SK-N-SH (cell line): ENCODE measurements at regions not wholly inside any gene's neighbourhood (a gene's known extent, or its start where the extent isn't known, plus 50 kb on each side); places are given as distances from the start of the nearest gene placed in this dataset.

Experiments
- CTCF ChIA-PET: fragments of 300-600, 350-600 bp; formaldehyde crosslinking; extraction: SDS; loops from one replicate; lab custom pipeline; 2021; lab: Yijun Ruan, JAX
- POLR2A ChIA-PET: fragments of 350-600 bp; sonication (Branson Sonifier 250); formaldehyde crosslinking; extraction: SDS; loops from one replicate; lab custom pipeline; 2020; ENCODE audit warnings: antibody characterized with exemption, inconsistent platforms; lab: Yijun Ruan, JAX
- DNase-seq: peaks from one replicate; pipeline ENCODE4 v3.0.0; 2012
- H2AFZ ChIP-seq: fragments of 200-600 bp; sonication (generic); 2 replicates; pipeline ENCODE4 v1.8.1; 2016; ENCODE audit warnings: antibody characterized with exemption, mild to moderate bottlenecking, low read depth
- H3F3A ChIP-seq: fragments of 200-600 bp; sonication (generic); replicated peaks from 2 replicates; pipeline ENCODE3; 2016; ENCODE audit warnings: antibody characterized with exemption, mild to moderate bottlenecking; ENCODE audit not compliant: insufficient read depth
- H3K27ac ChIP-seq, 2 experiments: fragments of 200-500 bp in 1 of 2; fragments of 200-600 bp in 1 of 2; sonication (Bioruptor generic) in 1 of 2; sonication (generic), shearing (Covaris generic) in 1 of 2; 2 replicates each; pipeline versions ENCODE4 v1.5.1 to v1.6.1; 2014 to 2016; ENCODE audit warnings: low read depth in 2 of 2, inconsistent platforms in 1 of 2, low read length in 1 of 2, mild to moderate bottlenecking in 1 of 2, mixed read lengths in 1 of 2
- H3K27me3 ChIP-seq: fragments of 200-600 bp; sonication (generic), shearing (Covaris generic); 2 replicates; pipeline ENCODE4 v1.6.1; 2016; ENCODE audit warnings: mixed run types; ENCODE audit not compliant: insufficient read depth
- H3K36me3 ChIP-seq, 2 experiments: fragments of 200-500 bp in 1 of 2; fragments of 200-600 bp in 1 of 2; sonication (Bioruptor generic) in 1 of 2; sonication (generic) in 1 of 2; replicated peaks in 1 of 2; 2 replicates each; pipeline versions ENCODE3 to v1.5.1; 2014 to 2016; ENCODE audit warnings: low read length in 1 of 2, mild to moderate bottlenecking in 1 of 2; ENCODE audit not compliant: insufficient read depth in 2 of 2, control insufficient read depth in 1 of 2
- H3K4me1 ChIP-seq, 2 experiments: fragments of 200-500 bp in 1 of 2; fragments of 200-600 bp in 1 of 2; sonication (Bioruptor generic) in 1 of 2; sonication (generic), shearing (Covaris generic) in 1 of 2; 2 replicates each; pipeline versions ENCODE4 v1.5.1 to v1.6.1; 2014 to 2016; ENCODE audit warnings: low read depth in 1 of 2, low read length in 1 of 2, mixed run types in 1 of 2; ENCODE audit not compliant: insufficient read depth in 2 of 2, control insufficient read depth in 1 of 2
- H3K4me2 ChIP-seq: fragments of 200-600 bp; sonication (generic), shearing (Covaris generic); 2 replicates; pipeline ENCODE4 v1.6.1; 2017; ENCODE audit warnings: mixed run types
- H3K4me3 ChIP-seq, 2 experiments: fragments of 200-500 bp in 1 of 2; fragments of 200-600 bp in 1 of 2; sonication (Bioruptor generic) in 1 of 2; sonication (generic), shearing (Covaris generic) in 1 of 2; 2 replicates each; pipeline versions ENCODE4 v1.5.1 to v1.8.1; 2014 to 2016; ENCODE audit warnings: low read depth in 2 of 2, inconsistent platforms in 1 of 2, low read length in 1 of 2, mild to moderate bottlenecking in 1 of 2, mixed read lengths in 1 of 2, moderate library complexity in 1 of 2
- H3K79me2 ChIP-seq: fragments of 200-600 bp; sonication (generic); 2 replicates; pipeline ENCODE4 v1.8.1; 2017; ENCODE audit warnings: mild to moderate bottlenecking; ENCODE audit not compliant: insufficient read depth
- H3K9ac ChIP-seq: fragments of 200-600 bp; sonication (generic); 2 replicates; pipeline ENCODE4 v1.6.1; 2017; ENCODE audit warnings: mixed run types
- H3K9me2 ChIP-seq: fragments of 200-600 bp; sonication (generic); 2 replicates; pipeline ENCODE4 v1.6.1; 2017; ENCODE audit warnings: mixed run types
- H3K9me3 ChIP-seq: fragments of 200-600 bp; sonication (generic); 2 replicates; pipeline ENCODE4 v1.6.1; 2017; ENCODE audit warnings: mixed run types, mild to moderate bottlenecking, moderate library complexity
- H4K20me1 ChIP-seq: fragments of 200-600 bp; sonication (generic); 2 replicates; pipeline ENCODE4 v1.6.1; 2017; ENCODE audit warnings: mild to moderate bottlenecking, mixed run types; ENCODE audit not compliant: insufficient read depth
- CHD2 ChIP-seq: fragments of 150-350 bp; IDR thresholded peaks from 2 replicates; pipeline ENCODE4 v1.6.1; 2018; ENCODE audit warnings: low read length; ENCODE audit not compliant: partially characterized antibody
- ELF1 ChIP-seq: IDR thresholded peaks from 2 replicates; pipeline ENCODE4 v1.4.0; 2012
- EP300 ChIP-seq, 2 experiments: IDR thresholded peaks; 2 replicates each; pipeline versions ENCODE4 v1.4.0 to v1.6.1; 2012; ENCODE audit warnings: borderline replicate concordance in 1 of 2, low read depth in 1 of 2, low read length in 1 of 2
- FOSL2 ChIP-seq: IDR thresholded peaks from 2 replicates; pipeline ENCODE4 v1.4.0; 2012; ENCODE audit warnings: low read depth, mild to moderate bottlenecking, moderate library complexity, borderline replicate concordance
- FOXM1 ChIP-seq: IDR thresholded peaks from 2 replicates; pipeline ENCODE4 v1.4.0; 2012; ENCODE audit warnings: low read depth, mild to moderate bottlenecking
- GATA2 ChIP-seq: sonication (generic); formaldehyde crosslinking; IDR thresholded peaks from 2 replicates; pipeline ENCODE4 v1.5.0; 2020; ENCODE audit warnings: mild to moderate bottlenecking, missing genetic modification reagents
- JUND ChIP-seq: IDR thresholded peaks from 2 replicates; pipeline ENCODE4 v1.4.0; 2012
- MEF2A ChIP-seq: IDR thresholded peaks from 2 replicates; pipeline ENCODE4 v1.4.0; 2012; ENCODE audit warnings: low read depth, borderline replicate concordance
- NFIC ChIP-seq: IDR thresholded peaks from 2 replicates; pipeline ENCODE4 v1.4.0; 2012; ENCODE audit warnings: borderline replicate concordance
- REST ChIP-seq: IDR thresholded peaks from 2 replicates; pipeline ENCODE4 v1.6.1; 2012; ENCODE audit warnings: mild to moderate bottlenecking, low read depth, low read length, moderate library complexity
- RFX5 ChIP-seq: IDR thresholded peaks from 2 replicates; pipeline ENCODE4 v1.6.1; 2012; ENCODE audit warnings: mild to moderate bottlenecking, improper control_type of control experiment, low read length
- RXRA ChIP-seq: IDR thresholded peaks from 2 replicates; pipeline ENCODE4 v1.4.0; 2012; ENCODE audit warnings: low read depth, mild to moderate bottlenecking, borderline replicate concordance
- SIN3A ChIP-seq: IDR thresholded peaks from 2 replicates; pipeline ENCODE4 v1.6.1; 2012; ENCODE audit warnings: low read depth, mild to moderate bottlenecking, low read length, moderate library complexity, borderline replicate concordance
- TAF1 ChIP-seq: IDR thresholded peaks from 2 replicates; pipeline ENCODE4 v1.6.1; 2012; ENCODE audit warnings: low read depth, mild to moderate bottlenecking, low read length, moderate library complexity, borderline replicate concordance
- TEAD4 ChIP-seq: IDR thresholded peaks from 2 replicates; pipeline ENCODE4 v1.4.0; 2012; ENCODE audit warnings: mild to moderate bottlenecking, borderline replicate concordance; ENCODE audit not compliant: insufficient read depth
- WGBS: methylation state at CpG from one replicate; pipeline ENCODE4 v1.1.6; 2017; ENCODE audit warnings: low lambda C conversion rate; 5-methylcytosine and 5-hydroxymethylcytosine counted together
- TF ChIP-seq, protein P1 (sequence below): IDR thresholded peaks from 2 replicates; pipeline ENCODE4 v1.4.0; 2012; ENCODE audit warnings: low read depth
- TF ChIP-seq, protein P2 (sequence below): fragments of 150-350 bp; IDR thresholded peaks from 2 replicates; pipeline ENCODE4 v1.6.1; 2017; ENCODE audit warnings: antibody characterized with exemption, low read length, low read depth, borderline replicate concordance
- TF ChIP-seq, protein P3 (sequence below): fragments of 200-600 bp; sonication (generic); IDR thresholded peaks from 2 replicates; pipeline ENCODE4 v1.6.1; 2017; ENCODE audit warnings: antibody characterized with exemption, mild to moderate bottlenecking, moderate library complexity
- TF ChIP-seq, protein P4 (sequence below): IDR thresholded peaks from 2 replicates; pipeline ENCODE4 v1.4.0; 2012; ENCODE audit warnings: low read depth, borderline replicate concordance

GRCh38 chr2:120485096-120485495 lies 139.2 kb downstream of the INHBB start:
- no peak overlapping the region for H3K9ac ChIP-seq
- no peaks in the 10 kb centered on the region for H3K9me2 ChIP-seq
- no peaks in the 10 kb centered on the region; the same call in 1 of the 2 replicates for H3K27me3 ChIP-seq
- H3F3A ChIP-seq = no peaks in the 10 kb centered on the region
- H2AFZ ChIP-seq = no peak overlapping the region
- DNase-seq = no peak
- H3K4me3 ChIP-seq = no peak overlapping the region
- H3K79me2 ChIP-seq = no peaks in the 10 kb centered on the region
- H3K27ac ChIP-seq = no peak overlapping the region
- H4K20me1 ChIP-seq = no peaks in the 10 kb centered on the region
- TF ChIP-seq TEAD4 (no peak), SIN3A (no peak), CHD2 (no peak), FOSL2 (no peak), FOXM1 (no peak), JUND (no peak), TAF1 (no peak), NFIC (no peak), GATA2 (CRISPR knock-in tag) (no peak), EP300 (IDR thresholded peaks at IDR 0.05; ENCODE audit: borderline replicate concordance in 1 of 2, low read depth in 1 of 2, low read length in 1 of 2) (no peak), ELF1 (no peak), RXRA (no peak)
- TF ChIP-seq, protein P1, sequence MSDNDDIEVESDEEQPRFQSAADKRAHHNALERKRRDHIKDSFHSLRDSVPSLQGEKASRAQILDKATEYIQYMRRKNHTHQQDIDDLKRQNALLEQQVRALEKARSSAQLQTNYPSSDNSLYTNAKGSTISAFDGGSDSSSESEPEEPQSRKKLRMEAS = no peak
- TF ChIP-seq, protein P2, sequence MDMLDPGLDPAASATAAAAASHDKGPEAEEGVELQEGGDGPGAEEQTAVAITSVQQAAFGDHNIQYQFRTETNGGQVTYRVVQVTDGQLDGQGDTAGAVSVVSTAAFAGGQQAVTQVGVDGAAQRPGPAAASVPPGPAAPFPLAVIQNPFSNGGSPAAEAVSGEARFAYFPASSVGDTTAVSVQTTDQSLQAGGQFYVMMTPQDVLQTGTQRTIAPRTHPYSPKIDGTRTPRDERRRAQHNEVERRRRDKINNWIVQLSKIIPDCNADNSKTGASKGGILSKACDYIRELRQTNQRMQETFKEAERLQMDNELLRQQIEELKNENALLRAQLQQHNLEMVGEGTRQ = no peak
- H3K4me2 ChIP-seq = no peak overlapping the region
- no peaks in the 10 kb centered on the region for H3K9me3 ChIP-seq
- 31% methylated on average over 4 of the region's 7 CpGs for WGBS
- no peaks in the 10 kb centered on the region for H3K36me3 ChIP-seq
- CTCF ChIA-PET = interaction anchor here (0.9 kb wide), 1 partner anchor 196 kb away, joined by 3 read pairs; no protein-coding TSS in a partner anchor
- H3K4me1 ChIP-seq = no peaks in the 10 kb centered on the region
- POLR2A ChIA-PET = no interaction called here

GRCh38 chr2:120486441-120486840 lies 140.5 kb downstream of the INHBB start:
- no peaks in the 10 kb centered on the region for H4K20me1 ChIP-seq
- ChIA-PET CTCF (no interaction called here), POLR2A (no interaction called here)
- H3K79me2 ChIP-seq = no peaks in the 10 kb centered on the region
- no peaks in the 10 kb centered on the region for H3F3A ChIP-seq
- H3K27ac ChIP-seq = no peak overlapping the region
- no peak overlapping the region for H3K4me2 ChIP-seq
- H3K36me3 ChIP-seq = no peaks in the 10 kb centered on the region
- no peaks in the 10 kb centered on the region for H3K9me2 ChIP-seq
- H3K9ac ChIP-seq = no peak overlapping the region
- no peak overlapping the region for H2AFZ ChIP-seq
- H3K9me3 ChIP-seq = no peaks in the 10 kb centered on the region
- no peak overlapping the region for H3K4me3 ChIP-seq
- H3K4me1 ChIP-seq = no peaks in the 10 kb centered on the region
- H3K27me3 ChIP-seq = no peaks in the 10 kb centered on the region; the same call in 1 of the 2 replicates
- no peak for DNase-seq
- 34% methylated on average over 7 of the region's 8 CpGs for WGBS
- TF ChIP-seq MEF2A (no peak), RFX5 (no peak), ELF1 (no peak), EP300 (IDR thresholded peaks at IDR 0.05; ENCODE audit: borderline replicate concordance in 1 of 2, low read depth in 1 of 2, low read length in 1 of 2) (no peak), TAF1 (no peak), REST (no peak), FOXM1 (no peak)
- TF ChIP-seq, protein P1 = no peak
- TF ChIP-seq, protein P3, sequence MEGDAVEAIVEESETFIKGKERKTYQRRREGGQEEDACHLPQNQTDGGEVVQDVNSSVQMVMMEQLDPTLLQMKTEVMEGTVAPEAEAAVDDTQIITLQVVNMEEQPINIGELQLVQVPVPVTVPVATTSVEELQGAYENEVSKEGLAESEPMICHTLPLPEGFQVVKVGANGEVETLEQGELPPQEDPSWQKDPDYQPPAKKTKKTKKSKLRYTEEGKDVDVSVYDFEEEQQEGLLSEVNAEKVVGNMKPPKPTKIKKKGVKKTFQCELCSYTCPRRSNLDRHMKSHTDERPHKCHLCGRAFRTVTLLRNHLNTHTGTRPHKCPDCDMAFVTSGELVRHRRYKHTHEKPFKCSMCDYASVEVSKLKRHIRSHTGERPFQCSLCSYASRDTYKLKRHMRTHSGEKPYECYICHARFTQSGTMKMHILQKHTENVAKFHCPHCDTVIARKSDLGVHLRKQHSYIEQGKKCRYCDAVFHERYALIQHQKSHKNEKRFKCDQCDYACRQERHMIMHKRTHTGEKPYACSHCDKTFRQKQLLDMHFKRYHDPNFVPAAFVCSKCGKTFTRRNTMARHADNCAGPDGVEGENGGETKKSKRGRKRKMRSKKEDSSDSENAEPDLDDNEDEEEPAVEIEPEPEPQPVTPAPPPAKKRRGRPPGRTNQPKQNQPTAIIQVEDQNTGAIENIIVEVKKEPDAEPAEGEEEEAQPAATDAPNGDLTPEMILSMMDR = no peak
- TF ChIP-seq, protein P4, sequence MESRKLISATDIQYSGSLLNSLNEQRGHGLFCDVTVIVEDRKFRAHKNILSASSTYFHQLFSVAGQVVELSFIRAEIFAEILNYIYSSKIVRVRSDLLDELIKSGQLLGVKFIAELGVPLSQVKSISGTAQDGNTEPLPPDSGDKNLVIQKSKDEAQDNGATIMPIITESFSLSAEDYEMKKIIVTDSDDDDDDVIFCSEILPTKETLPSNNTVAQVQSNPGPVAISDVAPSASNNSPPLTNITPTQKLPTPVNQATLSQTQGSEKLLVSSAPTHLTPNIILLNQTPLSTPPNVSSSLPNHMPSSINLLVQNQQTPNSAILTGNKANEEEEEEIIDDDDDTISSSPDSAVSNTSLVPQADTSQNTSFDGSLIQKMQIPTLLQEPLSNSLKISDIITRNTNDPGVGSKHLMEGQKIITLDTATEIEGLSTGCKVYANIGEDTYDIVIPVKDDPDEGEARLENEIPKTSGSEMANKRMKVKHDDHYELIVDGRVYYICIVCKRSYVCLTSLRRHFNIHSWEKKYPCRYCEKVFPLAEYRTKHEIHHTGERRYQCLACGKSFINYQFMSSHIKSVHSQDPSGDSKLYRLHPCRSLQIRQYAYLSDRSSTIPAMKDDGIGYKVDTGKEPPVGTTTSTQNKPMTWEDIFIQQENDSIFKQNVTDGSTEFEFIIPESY = no peak
